HG02588 (cell line): ENCODE measurements at regions not wholly inside any gene's neighbourhood (a gene's known extent, or its start where the extent isn't known, plus 50 kb on each side); places are given as distances from the start of the nearest gene placed in this dataset.

Experiments
- ATAC-seq: cut with Tn5 transposase; IDR thresholded peaks from one replicate; pipeline ENCODE4 v1.9.1; 2021; ENCODE audit warnings: mild to moderate bottlenecking, moderate library complexity; ENCODE audit not compliant: unreplicated experiment

- no peak for ATAC-seq
Observed at GRCh38 chr14:54172114-54172513, 215.5 kb upstream of the BMP4 start.

GRCh38 chr14:54172562-54172961, 215.9 kb upstream of the BMP4 start:
- no peak for ATAC-seq

- ATAC-seq = no peak
Observed at GRCh38 chr14:54173802-54174201, 217.2 kb upstream of the BMP4 start.

- no peak for ATAC-seq
Observed at GRCh38 chr14:54174457-54174856, 217.8 kb upstream of the BMP4 start.

GRCh38 chr14:54175298-54175942, 218.8 kb upstream of the BMP4 start:
- ATAC-seq = no peak

GRCh38 chr14:54177019-54177418, 219.8 kb upstream of the CDKN3 start:
- ATAC-seq = no peak

- ATAC-seq = no peak
Observed at GRCh38 chr14:54177641-54178621, 218.9 kb upstream of the CDKN3 start.

GRCh38 chr14:54182419-54183045, 214.3 kb upstream of the CDKN3 start:
- ATAC-seq = no peak

GRCh38 chr14:54186821-54187763, 209.7 kb upstream of the CDKN3 start:
- ATAC-seq = no peak

GRCh38 chr14:54188064-54188666, 208.6 kb upstream of the CDKN3 start:
- ATAC-seq = no peak

GRCh38 chr14:54189333-54189732, 207.5 kb upstream of the CDKN3 start:
- ATAC-seq = no peak

- no peak for ATAC-seq
Observed at GRCh38 chr14:54189748-54190354, 207.0 kb upstream of the CDKN3 start.

GRCh38 chr14:54191846-54192245, 205.0 kb upstream of the CDKN3 start:
- ATAC-seq = no peak

- no peak for ATAC-seq
Observed at GRCh38 chr14:54192610-54193009, 204.2 kb upstream of the CDKN3 start.

- no peak for ATAC-seq
Observed at GRCh38 chr14:54193871-54194270, 202.9 kb upstream of the CDKN3 start.

GRCh38 chr14:54194501-54194900, 202.3 kb upstream of the CDKN3 start:
- no peak for ATAC-seq

- ATAC-seq = no peak
Observed at GRCh38 chr14:54197369-54197768, 199.4 kb upstream of the CDKN3 start.

- ATAC-seq = no peak
Observed at GRCh38 chr14:54200726-54201125, 196.1 kb upstream of the CDKN3 start.

GRCh38 chr14:54202288-54202687, 194.5 kb upstream of the CDKN3 start:
- ATAC-seq = no peak

- ATAC-seq = no peak
Observed at GRCh38 chr14:54206516-54206915, 190.3 kb upstream of the CDKN3 start.
